ENCODE measurements at regions not wholly inside any gene's neighbourhood (a gene's known extent, or its start where the extent isn't known, plus 50 kb on each side); places are given as distances from the start of the nearest gene placed in this dataset.
"Not testable (repeated sequence)": the region's sequence is repeated elsewhere in the genome, so short reads cannot be mapped to it uniquely, and the experiment has no call there.

GRCh38 chr6:9257215-9257614, 821.9 kb upstream of the SLC35B3 start:
- DNase-seq, result no peak

- DNase-seq, result no peak
Measured at GRCh38 chr6:9254251-9254650, 818.9 kb upstream of the SLC35B3 start.

DNA sequence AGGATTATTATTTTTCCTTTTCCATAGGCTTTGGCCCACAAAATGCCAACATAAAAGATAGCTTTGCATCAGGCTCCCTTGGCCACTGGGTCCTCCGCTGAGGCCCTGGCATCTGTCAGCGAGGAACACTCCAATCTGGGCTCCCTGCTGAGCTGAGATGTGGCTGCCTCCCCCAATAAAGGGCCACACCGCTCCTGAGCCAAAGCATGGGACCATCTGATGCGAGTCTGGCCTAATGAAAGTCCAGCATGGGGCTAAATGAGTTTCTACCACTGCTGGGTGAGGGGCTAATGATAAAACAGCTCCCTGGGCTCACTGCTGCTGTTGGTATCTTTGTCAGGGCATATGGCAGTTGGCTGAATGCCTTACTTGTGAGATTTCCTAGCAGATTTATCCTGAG, 817.5 kb upstream of the SLC35B3 start:
- no peak for DNase-seq

DNA sequence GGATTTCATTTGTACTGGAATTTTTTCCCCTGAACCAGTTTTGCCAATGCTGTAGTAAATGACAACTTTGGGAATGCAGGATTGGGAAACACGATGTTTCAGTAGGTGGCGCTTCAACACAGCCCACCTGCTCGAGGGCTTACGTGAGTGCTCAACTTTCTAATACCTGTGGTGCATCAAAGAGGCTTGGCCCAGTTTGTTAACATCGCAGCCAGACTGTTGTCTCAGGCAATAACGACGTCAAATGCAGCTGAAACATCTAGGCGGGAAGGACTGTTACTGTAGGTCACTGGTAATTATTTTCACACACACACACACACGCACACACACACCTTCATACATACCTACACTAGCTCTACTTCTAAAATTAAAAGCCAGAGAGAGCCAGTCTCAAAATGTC, 815.5 kb upstream of the SLC35B3 start:
- peak; percentile 17 for DNase-seq

- DNase-seq, result no peak
Measured at GRCh38 chr6:9248133-9248532, 812.8 kb upstream of the SLC35B3 start.

- DNase-seq, result no peak
Measured at GRCh38 chr6:9240861-9241260, 805.5 kb upstream of the SLC35B3 start.

- DNase-seq, result no peak
Measured at GRCh38 chr6:9236443-9236842, 801.1 kb upstream of the SLC35B3 start.

- peak; percentile 8 for DNase-seq
Measured at GRCh38 chr6:9233686-9234085, 798.3 kb upstream of the SLC35B3 start.

- DNase-seq, result no peak
Measured at GRCh38 chr6:9233226-9233625, 797.9 kb upstream of the SLC35B3 start.

- no peak for DNase-seq
Measured at GRCh38 chr6:9225441-9225871, 790.1 kb upstream of the SLC35B3 start.

GRCh38 chr6:9224539-9224938, 789.2 kb upstream of the SLC35B3 start:
- DNase-seq, result no peak

- not testable (repeated sequence) for DNase-seq
Measured at GRCh38 chr6:9213717-9214116, 778.4 kb upstream of the SLC35B3 start.

- DNase-seq, result no peak
Measured at GRCh38 chr6:9208966-9209365, 773.6 kb upstream of the SLC35B3 start.

DNA sequence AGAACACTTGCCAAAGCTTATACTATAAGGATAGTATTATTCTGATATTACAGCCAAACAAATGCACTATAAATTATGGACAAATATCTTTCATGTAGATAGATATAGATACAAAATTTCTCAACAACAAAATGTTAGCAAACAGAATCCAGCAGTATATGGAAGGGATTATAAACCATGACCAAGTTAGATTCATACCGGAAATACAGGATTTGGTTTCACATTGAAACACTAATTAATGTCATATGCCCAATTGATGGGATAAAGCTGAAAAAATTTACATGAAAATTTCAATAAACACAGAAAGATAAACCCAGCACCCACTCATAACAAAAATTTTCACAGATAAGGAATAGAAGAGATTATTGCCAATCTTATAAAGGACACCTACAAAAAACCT, 770.3 kb upstream of the SLC35B3 start:
- peak; percentile 51 for DNase-seq

DNA sequence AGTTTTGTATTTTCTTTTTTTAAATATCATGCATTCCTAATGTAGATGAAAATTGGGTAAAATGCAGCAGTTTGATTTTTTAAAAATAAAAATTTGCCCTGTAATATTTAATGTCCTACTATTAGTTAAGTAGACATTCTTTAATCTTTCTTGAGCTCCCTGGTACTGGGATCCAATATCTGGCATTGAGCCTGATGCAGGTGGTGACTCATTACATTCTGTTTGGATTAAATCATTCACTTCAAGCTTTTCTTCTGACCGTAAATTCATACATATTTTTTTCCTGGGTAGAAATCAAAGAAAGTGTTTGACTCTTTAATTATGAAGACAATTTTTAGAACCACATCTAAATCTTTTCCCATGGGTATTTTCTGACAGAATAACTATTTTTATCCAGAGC, 768.8 kb upstream of the SLC35B3 start:
- no peak for DNase-seq

GRCh38 chr6:9200712-9201111, 765.4 kb upstream of the SLC35B3 start:
- no peak for DNase-seq

DNA sequence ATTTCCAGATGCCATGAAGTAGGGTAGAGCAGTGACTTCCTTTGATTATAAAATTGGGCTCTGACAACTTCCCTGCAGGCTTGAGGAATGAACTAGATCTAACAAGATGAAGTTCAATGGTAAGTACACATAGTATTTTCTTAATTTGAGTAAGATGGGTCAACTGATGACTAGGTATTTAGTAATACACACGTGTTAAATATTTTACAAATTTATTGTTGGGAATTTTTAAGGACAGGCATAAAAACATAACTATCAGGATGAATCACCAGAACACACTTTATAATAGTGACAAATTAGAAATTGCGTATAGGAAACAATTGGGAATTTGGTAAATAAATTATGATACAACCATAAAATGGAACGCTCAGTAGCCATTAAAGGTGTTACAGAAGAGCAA, 762.4 kb upstream of the SLC35B3 start:
- no peak for DNase-seq

DNA sequence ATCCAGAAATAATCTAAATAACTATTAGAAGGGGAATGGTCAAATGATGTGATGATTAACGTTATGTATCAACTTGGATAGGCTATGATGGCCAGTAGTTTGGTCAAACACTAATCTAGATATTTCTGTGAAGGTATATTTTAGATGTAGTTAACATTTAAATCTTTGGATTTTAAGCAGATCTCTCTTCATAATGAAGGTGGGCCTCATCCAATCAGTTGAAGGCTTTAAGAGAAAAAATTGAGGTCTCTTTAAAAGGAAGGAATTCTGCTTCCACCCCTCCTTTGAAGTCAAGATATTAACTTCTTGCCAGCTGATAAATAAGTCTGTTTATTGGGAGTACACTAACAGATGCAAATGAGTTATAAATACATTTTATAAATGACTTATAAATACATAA, 760.0 kb upstream of the SLC35B3 start:
- no peak for DNase-seq

DNA sequence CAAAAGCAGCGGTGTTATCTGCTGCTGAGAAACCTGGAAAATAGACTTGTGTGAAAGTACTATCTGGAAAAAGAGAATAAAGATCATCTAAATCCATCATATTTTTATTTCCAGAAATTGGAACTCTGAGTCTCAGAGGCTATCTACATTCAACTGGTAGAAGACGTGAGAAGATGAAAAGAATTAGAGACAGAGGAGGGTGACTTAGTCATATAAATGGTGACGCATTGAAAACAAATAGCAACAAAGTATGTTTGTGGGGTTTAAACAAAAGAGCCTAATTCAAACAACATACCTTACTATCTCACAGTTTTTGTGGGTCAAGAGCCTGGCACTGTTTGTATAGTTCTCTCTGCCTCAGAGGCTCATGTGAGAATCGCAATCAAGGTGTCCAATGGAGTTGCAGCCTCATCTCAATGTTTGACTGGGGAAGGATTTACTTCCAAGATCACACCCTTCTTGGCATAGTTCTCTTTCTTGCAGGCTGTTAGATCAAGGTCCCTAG, 757.1 kb upstream of the SLC35B3 start:
- no peak for DNase-seq

DNA sequence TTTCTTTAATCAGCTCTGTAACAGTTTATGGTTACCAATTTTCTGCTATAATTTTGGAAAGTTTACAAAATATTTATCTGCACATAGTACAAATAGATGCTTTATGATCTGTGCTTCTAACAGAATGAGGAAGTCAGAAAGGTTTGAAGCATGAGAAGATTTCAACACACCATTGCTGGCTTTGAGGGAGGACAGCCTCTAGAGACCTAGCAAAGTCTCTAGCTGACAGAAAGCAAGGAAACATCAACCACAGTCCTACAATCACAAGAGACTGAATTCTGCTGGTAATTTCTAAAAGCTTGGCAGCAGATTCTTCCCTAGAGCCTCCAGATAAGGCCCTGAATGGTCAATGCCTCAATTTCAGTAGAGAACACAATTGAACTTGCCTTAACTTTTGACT, 750.8 kb upstream of the SLC35B3 start:
- DNase-seq, result no peak

- DNase-seq, result no peak
Measured at GRCh38 chr6:9178071-9178470, 742.7 kb upstream of the SLC35B3 start.

- no peak for DNase-seq
Measured at GRCh38 chr6:9173229-9173628, 737.9 kb upstream of the SLC35B3 start.

- DNase-seq, result no peak
Measured at GRCh38 chr6:9172096-9172495, 736.8 kb upstream of the SLC35B3 start.

GRCh38 chr6:9168669-9169068, 733.3 kb upstream of the SLC35B3 start:
- DNase-seq, result no peak

DNA sequence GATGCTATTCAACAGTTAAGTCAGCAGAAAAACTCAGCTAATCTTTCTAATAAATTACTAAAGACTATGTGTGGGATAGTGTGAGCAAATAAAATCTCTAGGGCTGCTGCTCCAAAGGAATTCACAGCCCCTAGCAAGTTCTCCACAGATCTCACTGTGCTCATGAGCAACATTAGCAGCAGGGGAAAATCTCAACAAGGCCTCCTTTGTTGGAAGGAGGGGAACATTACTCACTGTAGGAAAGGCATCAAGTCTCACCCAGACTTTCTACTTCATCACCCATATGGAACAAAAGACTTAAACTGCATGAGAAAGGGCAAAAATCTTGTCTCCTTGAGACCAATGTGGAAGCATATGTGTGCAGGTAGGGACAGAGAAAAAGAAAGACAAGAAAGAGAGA, 726.4 kb upstream of the SLC35B3 start:
- no peak for DNase-seq

All from skin of body (tissue), 1 donor.